ENCODE measurements at regions not wholly inside any gene's neighbourhood (a gene's known extent, or its start where the extent isn't known, plus 50 kb on each side); places are given as distances from the start of the nearest gene placed in this dataset.

- H3K9me3 ChIP-seq: no peaks in the 10 kb centered on the region
- TF ChIP-seq CTCF (IDR thresholded peaks at IDR 0.05): no peak
- DNase-seq: no peak
- peaks cover 0 to 4% of the 10 kb centered on the region in 2 donors for H3K4me1 ChIP-seq
- no peak overlapping the region for H3K27ac ChIP-seq
- intact Hi-C loops (cut with DNase I): no loop called here
- H3K4me3 ChIP-seq: no peak overlapping the region
- no peak for ATAC-seq
- no peaks in the 10 kb centered on the region for H3K27me3 ChIP-seq
- no peaks in the 10 kb centered on the region for H3K36me3 ChIP-seq
Observed at GRCh38 chr2:181163139-181163538, 182.7 kb downstream of the UBE2E3 start.

- H3K4me3 ChIP-seq: no peak overlapping the region
- no peaks in the 10 kb centered on the region for H3K36me3 ChIP-seq
- H3K4me1 ChIP-seq: peaks cover 0 to 4% of the 10 kb centered on the region in 2 donors
- H3K27me3 ChIP-seq: no peaks in the 10 kb centered on the region
- intact Hi-C loops (cut with DNase I): no loop called here
- DNase-seq: no peak
- H3K9me3 ChIP-seq: no peaks in the 10 kb centered on the region
- no peak for TF ChIP-seq CTCF (IDR thresholded peaks at IDR 0.05)
- ATAC-seq: no peak
- H3K27ac ChIP-seq: no peak overlapping the region
Observed at GRCh38 chr2:181163691-181164090, 183.3 kb downstream of the UBE2E3 start.

DNA sequence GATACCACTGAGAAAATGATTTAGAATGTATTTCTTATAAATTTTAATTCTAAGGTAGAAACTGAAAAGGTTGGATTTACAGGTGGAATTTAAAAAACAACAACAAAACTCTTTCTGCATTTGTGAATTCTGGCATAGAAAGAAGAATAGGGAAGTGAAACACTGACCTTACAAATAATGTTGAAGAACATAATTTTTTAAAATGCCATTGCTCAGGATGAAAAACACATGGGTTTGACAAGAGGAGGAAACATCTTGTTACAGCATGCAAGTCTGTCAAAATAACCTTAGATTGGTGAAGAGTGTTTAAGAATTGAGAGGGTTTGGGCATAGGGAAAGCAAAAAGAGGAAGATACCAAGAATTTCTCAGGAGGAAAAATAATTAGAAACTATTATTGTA, 184.3 kb downstream of the UBE2E3 start:
- Histone ChIP-seq H3K9me3 (no peaks in the 10 kb centered on the region), H3K27ac (no peak overlapping the region), H3K36me3 (no peaks in the 10 kb centered on the region), H3K27me3 (no peaks in the 10 kb centered on the region), H3K4me1 (peaks cover 0 to 4% of the 10 kb centered on the region in 2 donors), H3K4me3 (no peak overlapping the region)
- intact Hi-C loops (cut with DNase I): no loop called here
- TF ChIP-seq CTCF (IDR thresholded peaks at IDR 0.05): no peak
- DNase-seq: no peak
- no peak for ATAC-seq

GRCh38 chr2:181165199-181165868, 184.9 kb downstream of the UBE2E3 start:
- DNase-seq (no peak), ATAC-seq (no peak)
- peaks cover 0 to 4% of the 10 kb centered on the region in 2 donors for H3K4me1 ChIP-seq
- H3K27me3 ChIP-seq: no peaks in the 10 kb centered on the region
- no peaks in the 10 kb centered on the region for H3K9me3 ChIP-seq
- TF ChIP-seq CTCF (IDR thresholded peaks at IDR 0.05): no peak
- H3K4me3 ChIP-seq: no peak overlapping the region
- H3K27ac ChIP-seq: no peak overlapping the region
- H3K36me3 ChIP-seq: no peaks in the 10 kb centered on the region
- intact Hi-C loops (cut with DNase I): no loop called here

GRCh38 chr2:181169503-181169902, 189.1 kb downstream of the UBE2E3 start:
- TF ChIP-seq CTCF (IDR thresholded peaks at IDR 0.05): no peak
- no peaks in the 10 kb centered on the region for H3K27me3 ChIP-seq
- no peaks in the 10 kb centered on the region for H3K4me1 ChIP-seq
- H3K9me3 ChIP-seq: no peaks in the 10 kb centered on the region
- ATAC-seq: no peak
- H3K36me3 ChIP-seq: no peaks in the 10 kb centered on the region
- intact Hi-C loops (cut with DNase I): no loop called here
- no peak for DNase-seq
- no peak overlapping the region for H3K27ac ChIP-seq
- H3K4me3 ChIP-seq: no peak overlapping the region
